GM20000 (cell line): ENCODE measurements at regions not wholly inside any gene's neighbourhood (a gene's known extent, or its start where the extent isn't known, plus 50 kb on each side); places are given as distances from the start of the nearest gene placed in this dataset.
"Not testable (repeated sequence)": the region's sequence is repeated elsewhere in the genome, so short reads cannot be mapped to it uniquely, and the experiment has no call there.

Experiments used
- DNase-seq: peaks from one replicate; pipeline ENCODE4 v3.0.0; 2012; ENCODE audit warnings: low spot score
- TF ChIP-seq, protein P1 (sequence below): IDR thresholded peaks from 2 replicates; pipeline ENCODE4 v1.5.1; 2012; ENCODE audit warnings: mild to moderate bottlenecking, control low read depth; ENCODE audit errors: extremely low read depth, missing control alignments

DNA sequence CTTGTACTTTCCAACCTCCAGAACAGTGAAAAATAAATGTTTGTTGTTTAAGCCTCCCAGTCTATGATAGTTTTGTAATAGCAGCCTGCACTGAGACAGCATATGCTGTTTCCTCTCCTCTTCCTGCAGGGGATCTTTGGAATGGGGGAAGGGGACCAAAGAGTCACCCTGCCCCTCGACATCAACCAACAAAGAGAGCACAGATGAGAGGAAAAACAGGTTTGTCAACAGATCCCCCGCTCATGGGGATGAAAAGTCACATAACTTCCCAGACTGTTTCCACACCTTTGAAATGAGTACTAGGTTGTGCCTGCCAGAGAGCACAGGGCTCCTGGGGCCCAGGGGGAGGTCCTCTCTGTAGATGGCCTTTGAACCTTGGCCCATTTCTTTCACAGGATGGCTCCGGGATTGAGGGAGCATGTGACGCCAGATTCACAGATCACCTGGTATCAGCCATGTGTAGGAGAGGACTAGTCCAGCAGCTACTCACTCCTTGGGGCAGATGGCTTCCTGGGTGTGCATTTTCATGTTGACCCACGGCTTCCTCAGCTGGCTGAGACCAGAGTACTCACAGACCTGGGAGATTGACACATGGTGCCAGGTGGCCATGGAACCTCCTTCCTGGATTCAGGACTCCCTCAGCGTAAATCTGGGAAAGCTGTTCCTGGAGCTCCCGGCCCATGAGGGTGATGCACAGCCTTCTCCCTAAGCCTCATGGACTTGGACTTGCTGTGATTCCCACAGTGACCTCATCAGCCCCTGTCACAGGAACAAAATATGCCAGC is 125.6 kb downstream of the CXCL12 start:
- TF ChIP-seq, protein P1, sequence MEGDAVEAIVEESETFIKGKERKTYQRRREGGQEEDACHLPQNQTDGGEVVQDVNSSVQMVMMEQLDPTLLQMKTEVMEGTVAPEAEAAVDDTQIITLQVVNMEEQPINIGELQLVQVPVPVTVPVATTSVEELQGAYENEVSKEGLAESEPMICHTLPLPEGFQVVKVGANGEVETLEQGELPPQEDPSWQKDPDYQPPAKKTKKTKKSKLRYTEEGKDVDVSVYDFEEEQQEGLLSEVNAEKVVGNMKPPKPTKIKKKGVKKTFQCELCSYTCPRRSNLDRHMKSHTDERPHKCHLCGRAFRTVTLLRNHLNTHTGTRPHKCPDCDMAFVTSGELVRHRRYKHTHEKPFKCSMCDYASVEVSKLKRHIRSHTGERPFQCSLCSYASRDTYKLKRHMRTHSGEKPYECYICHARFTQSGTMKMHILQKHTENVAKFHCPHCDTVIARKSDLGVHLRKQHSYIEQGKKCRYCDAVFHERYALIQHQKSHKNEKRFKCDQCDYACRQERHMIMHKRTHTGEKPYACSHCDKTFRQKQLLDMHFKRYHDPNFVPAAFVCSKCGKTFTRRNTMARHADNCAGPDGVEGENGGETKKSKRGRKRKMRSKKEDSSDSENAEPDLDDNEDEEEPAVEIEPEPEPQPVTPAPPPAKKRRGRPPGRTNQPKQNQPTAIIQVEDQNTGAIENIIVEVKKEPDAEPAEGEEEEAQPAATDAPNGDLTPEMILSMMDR, result no peak
- no peak for DNase-seq

DNA sequence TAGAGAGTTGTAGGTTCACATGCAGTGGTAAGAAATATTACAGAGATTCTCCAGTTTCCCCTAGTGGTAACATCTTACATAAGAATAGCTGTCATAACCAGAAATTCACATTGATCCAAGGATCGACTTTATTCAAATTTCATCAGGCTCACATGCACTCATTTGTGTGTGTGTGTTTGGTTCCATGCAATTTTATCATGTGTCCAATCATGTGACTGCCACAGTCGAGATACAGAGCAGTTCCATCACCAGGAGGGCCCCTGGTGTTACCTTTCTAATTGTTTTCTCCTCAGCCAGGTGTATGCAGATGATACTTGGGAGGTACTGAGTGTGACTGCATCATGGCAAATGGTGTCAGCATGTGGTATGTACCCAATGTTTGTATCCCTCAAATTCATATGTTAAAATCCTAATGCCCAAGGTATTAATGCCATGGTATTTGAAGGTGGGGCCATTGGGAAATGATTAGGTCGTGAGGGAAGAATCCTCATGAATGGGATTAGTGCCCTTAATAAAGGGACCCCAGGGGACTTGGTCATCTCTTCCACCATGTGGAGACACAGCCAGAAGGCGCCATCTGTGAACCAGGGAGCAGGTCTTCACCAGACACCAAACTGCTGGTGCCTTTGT is 126.3 kb downstream of the CXCL12 start:
- TF ChIP-seq, protein P1, result no peak

DNA sequence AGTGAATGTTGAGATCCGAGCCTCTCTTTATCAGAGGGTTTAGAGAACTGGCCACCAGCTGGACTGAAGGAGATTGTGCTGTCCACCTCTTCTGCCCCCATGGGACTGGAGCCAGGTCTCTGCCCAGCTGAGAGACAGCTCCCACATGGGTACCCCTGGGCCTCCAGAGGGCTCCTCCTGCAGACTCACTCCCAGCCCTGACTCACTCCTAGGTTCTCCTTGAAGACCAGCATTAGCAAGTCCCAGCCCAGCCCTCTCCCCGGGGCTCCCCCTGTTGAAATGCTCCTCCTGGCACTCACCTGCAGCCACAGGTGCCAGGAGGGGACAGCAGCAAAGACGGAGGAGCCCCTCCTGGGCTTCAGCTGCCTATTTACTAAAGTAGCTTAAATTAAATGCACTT is 126.9 kb downstream of the CXCL12 start:
- TF ChIP-seq, protein P1, result no peak
- no peak for DNase-seq

More for the DNA sequence above, 126.3 kb downstream of the CXCL12 start:
- DNase-seq, result no peak

DNA sequence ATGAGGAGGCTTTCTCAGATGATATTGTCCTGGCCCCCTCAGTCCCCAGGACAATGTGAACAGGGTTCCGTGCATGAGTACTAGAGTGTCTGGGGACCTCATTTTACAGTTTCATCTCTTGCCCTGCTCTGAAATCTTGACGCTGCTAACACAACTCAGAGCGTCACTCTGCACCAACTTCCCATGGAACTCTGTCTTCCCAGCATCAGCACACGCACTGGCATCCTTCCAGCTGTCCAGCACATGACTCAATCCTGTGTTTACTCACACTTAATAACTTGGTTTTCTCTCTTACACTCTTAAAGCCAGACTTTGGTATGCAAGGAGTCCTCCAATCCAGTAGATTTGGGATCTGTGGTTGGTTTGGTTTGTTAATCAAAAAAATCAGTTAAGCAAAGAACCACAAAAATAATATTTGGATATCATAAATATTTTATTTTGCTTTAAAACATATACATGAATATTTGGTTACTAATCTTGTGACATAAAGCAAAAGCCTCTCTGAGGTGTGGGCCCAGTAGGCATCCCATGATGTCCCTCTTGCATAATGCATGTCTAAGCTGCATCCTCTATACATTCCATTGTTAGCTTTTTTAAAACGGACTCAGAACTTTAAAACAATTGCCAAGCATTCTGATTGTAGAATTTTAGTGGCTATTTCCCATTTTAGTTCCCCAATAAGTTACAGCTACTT is 131.0 kb downstream of the CXCL12 start:
- no peak for DNase-seq
- TF ChIP-seq, protein P1, result no peak

DNA sequence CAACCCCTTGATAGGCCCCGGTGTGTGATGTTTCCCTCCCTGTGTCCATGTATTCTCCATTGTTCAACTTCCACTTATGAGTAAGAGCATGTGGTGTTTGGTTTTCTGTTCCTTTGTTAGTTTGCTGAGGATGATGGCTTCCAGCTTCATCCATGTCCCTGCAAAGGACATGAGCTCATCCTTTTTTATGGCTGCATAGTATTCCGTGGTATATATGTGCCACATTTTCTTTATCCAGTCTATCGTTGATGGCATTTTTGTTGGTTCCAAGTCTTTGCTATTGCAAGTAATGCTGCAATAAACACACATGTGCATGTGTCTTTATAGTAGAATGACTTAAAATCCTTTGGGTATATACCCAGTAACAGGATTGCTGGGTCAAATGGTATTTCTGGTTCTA is 132.3 kb downstream of the CXCL12 start:
- DNase-seq, result not testable (repeated sequence)

DNA sequence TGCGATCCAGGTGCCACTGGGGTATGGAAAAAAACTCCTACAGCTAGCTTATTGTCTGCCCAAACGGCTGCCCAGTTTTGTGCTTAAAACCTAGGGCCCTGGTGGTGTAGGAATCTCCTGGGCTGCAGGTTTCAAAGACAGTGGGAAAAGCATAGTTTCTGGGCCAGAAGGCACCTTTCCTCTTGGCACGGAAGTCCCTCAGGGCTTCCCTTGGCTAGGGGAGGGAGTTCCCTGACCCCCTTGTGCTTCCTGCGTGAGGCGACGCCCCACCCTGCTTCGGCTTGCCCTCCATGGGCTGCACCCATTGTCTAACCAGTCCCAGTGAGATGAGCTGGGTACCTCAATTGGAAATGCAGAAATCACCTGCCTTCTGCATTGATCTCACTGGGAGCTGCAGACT is 135.0 kb downstream of the CXCL12 start:
- DNase-seq, result not testable (repeated sequence)

DNA sequence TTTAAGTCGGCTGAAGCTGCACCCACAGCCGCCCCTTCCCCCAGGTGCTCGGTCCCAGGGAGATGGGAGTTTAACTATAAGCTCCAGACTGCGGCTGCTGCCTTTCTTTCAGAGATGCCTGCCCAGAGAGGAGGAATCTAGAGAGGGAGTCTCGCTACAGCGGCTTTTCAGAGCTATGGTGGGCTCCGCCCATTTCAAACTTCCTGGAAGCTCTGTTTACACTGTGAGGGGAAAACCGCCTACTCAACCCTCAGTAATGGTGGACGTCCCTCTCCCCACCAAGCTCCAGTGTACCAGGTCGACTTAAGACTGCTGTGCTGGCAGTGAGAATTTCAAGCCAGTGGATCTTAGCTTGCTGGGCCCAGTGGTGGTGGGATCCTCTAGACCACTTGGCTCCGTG is 135.4 kb downstream of the CXCL12 start:
- DNase-seq, result no peak

DNA sequence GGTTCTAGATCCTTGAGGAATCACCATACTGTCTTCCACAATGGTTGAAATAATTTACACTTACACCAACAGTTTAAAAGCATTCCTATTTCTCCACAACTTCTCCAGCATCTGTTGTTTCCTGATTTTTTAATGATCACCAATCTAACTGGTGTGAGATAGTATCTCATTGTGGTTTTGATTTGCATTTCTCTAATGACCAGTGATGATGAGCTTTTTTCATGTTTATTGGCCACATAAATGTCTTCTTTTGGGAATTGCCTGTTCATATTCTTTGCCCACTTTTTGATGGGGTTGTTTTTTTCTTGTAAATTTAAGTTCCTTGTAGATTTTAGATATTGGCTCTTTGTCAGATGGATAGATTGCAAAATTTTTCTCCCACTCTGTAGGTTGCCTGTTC is 138.2 kb downstream of the CXCL12 start:
- DNase-seq, result not testable (repeated sequence)

More for the DNA sequence above, 135.4 kb downstream of the CXCL12 start:
- TF ChIP-seq, protein P1, result no peak

DNA sequence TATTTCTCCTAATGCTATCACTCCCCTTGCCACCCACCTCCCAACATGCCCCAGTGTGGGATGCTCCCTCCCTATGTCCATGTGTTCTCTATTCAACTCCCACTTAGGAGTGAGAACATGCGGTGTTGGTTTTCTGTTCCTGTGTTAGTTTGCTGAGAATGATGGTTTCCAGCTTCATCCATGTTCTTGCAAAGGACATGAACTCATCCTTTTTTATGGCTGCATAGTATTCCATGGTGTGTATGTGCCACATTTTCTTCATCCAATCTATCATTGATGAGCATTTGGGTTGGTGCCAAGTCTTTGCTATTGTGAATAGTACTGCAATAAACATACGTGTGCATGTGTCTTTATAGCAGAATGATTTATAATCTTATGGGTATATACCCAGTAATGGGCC is 138.6 kb downstream of the CXCL12 start:
- not testable (repeated sequence) for DNase-seq
